Sigmoid colon (tissue), 6 donors: ENCODE measurements at regions not wholly inside any gene's neighbourhood (a gene's known extent, or its start where the extent isn't known, plus 50 kb on each side); places are given as distances from the start of the nearest gene placed in this dataset.

Experiments used
- DNase-seq: peaks from one replicate; pipeline ENCODE4 v3.0.0-alpha.2; 2019
- H3K27ac ChIP-seq, 4 donors: fragments of 200-600 bp; sonication (generic); one replicate each; pipeline ENCODE4 v1.5.1; 2016 to 2019; ENCODE audit warnings: mild to moderate bottlenecking in 1 of 4
- H3K27me3 ChIP-seq, 3 donors: fragments of 200-600 bp; sonication (generic); one replicate each; pipeline ENCODE4 v1.5.1; 2019; ENCODE audit warnings: mild to moderate bottlenecking in 1 of 3
- H3K36me3 ChIP-seq, 4 donors: fragments of 200-600 bp; sonication (generic); one replicate each; pipeline ENCODE4 v1.5.1; 2016 to 2019
- H3K4me1 ChIP-seq, 4 donors: fragments of 200-600 bp; sonication (generic); one replicate each; pipeline ENCODE4 v1.5.1; 2017 to 2019
- H3K4me3 ChIP-seq, 4 donors: fragments of 200-600 bp; sonication (generic); one replicate each; pipeline ENCODE4 v1.5.1; 2017 to 2019; ENCODE audit warnings: mild to moderate bottlenecking in 2 of 4, moderate library complexity in 1 of 4
- H3K9me3 ChIP-seq, 4 donors: fragments of 200-600 bp in 3 of 4; sonication (generic) in 3 of 4; one replicate each; pipeline versions ENCODE4 v1.5.1 to v1.6.1; 2013 to 2019
- EP300 ChIP-seq, 4 donors: sonication (generic); formaldehyde crosslinking; IDR thresholded peaks; one replicate each; pipeline ENCODE4 v1.6.1; 2017; ENCODE audit warnings: antibody characterized with exemption in 4 of 4
- POLR2A ChIP-seq, 2 donors: fragments of 450-650 bp; IDR thresholded peaks; one replicate each; pipeline ENCODE4 v1.6.1; 2016; ENCODE audit warnings: antibody characterized with exemption in 2 of 2, mild to moderate bottlenecking in 2 of 2, moderate library complexity in 2 of 2
- POLR2AphosphoS5 ChIP-seq, 4 donors: sonication (generic); formaldehyde crosslinking; IDR thresholded peaks; one replicate each; pipeline ENCODE4 v1.6.1; 2017; ENCODE audit warnings: antibody characterized with exemption in 4 of 4
- WGBS, 2 donors: extraction: QIAGEN DNeasy Blood & Tissue Kit; methylation state at CpG; one replicate each; pipeline ENCODE4 v1.1.7; 2013; 5-methylcytosine and 5-hydroxymethylcytosine counted together
- intact Hi-C: fragments of 100-400 bp; cut with DNase I; formaldehyde crosslinking; loops from one replicate; pipeline ENCODE4 v1.15.1; 2023
- TF ChIP-seq, protein P1 (sequence below), 4 experiments: fragments of 450-650 bp in 3 of 4; fragments of 200-600 bp in 1 of 4; IDR thresholded peaks; one replicate each; pipeline ENCODE4 v1.5.1; 2016 to 2019; ENCODE audit warnings: antibody characterized with exemption in 4 of 4, mild to moderate bottlenecking in 3 of 4, moderate library complexity in 2 of 4
- donor health status: healthy with polysubstance abuse.
- donor health status: healthy.

DNA sequence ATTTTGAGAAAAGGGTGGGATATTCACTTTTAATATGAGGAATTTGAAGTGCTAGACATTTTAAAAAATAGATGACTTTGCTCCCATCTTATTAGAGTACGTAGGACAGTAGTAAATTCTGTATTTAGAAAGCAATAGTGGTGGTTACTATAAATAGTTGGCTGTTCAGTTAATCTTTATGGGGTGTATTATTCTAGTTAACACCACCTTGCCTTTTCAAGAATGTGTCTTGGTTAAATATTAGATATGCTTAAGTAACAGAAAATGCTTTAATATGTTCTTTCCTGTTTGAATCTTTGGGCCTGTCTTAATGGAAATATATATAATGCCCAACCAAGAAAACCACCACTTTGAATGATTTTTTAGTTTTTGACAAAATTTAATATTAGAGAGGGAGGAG, 608.7 kb upstream of the FAM174A start:
- no peaks in the 10 kb centered on the region for H3K4me1 ChIP-seq
- 55 to 67% methylated on average over 1 of the region's 1 CpG for WGBS, 2 donors
- no peaks in the 10 kb centered on the region for H3K9me3 ChIP-seq
- no peak for DNase-seq
- H3K4me3 ChIP-seq: no peak overlapping the region
- intact Hi-C loops: no loop called here
- H3K36me3 ChIP-seq: no peaks in the 10 kb centered on the region
- H3K27me3 ChIP-seq: no peaks in the 10 kb centered on the region
- no peak overlapping the region for H3K27ac ChIP-seq
- no peak for TF ChIP-seq EP300 (IDR thresholded peaks at IDR 0.05)
- TF ChIP-seq, protein P1, sequence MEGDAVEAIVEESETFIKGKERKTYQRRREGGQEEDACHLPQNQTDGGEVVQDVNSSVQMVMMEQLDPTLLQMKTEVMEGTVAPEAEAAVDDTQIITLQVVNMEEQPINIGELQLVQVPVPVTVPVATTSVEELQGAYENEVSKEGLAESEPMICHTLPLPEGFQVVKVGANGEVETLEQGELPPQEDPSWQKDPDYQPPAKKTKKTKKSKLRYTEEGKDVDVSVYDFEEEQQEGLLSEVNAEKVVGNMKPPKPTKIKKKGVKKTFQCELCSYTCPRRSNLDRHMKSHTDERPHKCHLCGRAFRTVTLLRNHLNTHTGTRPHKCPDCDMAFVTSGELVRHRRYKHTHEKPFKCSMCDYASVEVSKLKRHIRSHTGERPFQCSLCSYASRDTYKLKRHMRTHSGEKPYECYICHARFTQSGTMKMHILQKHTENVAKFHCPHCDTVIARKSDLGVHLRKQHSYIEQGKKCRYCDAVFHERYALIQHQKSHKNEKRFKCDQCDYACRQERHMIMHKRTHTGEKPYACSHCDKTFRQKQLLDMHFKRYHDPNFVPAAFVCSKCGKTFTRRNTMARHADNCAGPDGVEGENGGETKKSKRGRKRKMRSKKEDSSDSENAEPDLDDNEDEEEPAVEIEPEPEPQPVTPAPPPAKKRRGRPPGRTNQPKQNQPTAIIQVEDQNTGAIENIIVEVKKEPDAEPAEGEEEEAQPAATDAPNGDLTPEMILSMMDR (IDR thresholded peaks at IDR 0.05): no peak
- TF ChIP-seq POLR2AphosphoS5 (IDR thresholded peaks at IDR 0.05): no peak
- TF ChIP-seq POLR2A (IDR thresholded peaks at IDR 0.05): no peak

DNA sequence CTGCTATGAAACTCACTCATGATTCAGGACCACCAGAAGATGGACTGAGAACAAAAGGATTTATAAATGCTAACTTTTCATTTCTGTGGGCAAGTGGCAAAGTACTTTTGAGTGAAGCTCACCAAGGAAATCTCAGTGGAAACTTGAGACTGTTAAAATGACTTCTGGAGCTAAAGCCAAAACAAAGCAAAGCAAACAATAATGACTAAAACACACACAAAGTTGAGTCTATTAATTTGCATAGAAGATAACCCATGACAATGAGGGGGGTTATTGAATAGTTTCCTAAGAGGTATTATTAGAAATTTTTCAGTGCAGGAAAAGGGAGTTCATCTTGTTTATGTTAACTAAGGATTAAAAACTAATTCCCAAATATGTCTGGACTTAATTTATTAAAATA, 612.8 kb upstream of the FAM174A start:
- no peaks in the 10 kb centered on the region for H3K27me3 ChIP-seq
- no peak overlapping the region for H3K27ac ChIP-seq
- no peaks in the 10 kb centered on the region for H3K4me1 ChIP-seq
- H3K9me3 ChIP-seq: no peaks in the 10 kb centered on the region
- TF ChIP-seq EP300 (IDR thresholded peaks at IDR 0.05): no peak
- TF ChIP-seq POLR2AphosphoS5 (IDR thresholded peaks at IDR 0.05): no peak
- no peak for TF ChIP-seq POLR2A (IDR thresholded peaks at IDR 0.05)
- TF ChIP-seq, protein P1 (IDR thresholded peaks at IDR 0.05): no peak
- no peak for DNase-seq
- H3K36me3 ChIP-seq: no peaks in the 10 kb centered on the region
- no peak overlapping the region for H3K4me3 ChIP-seq
- intact Hi-C loops: no loop called here

DNA sequence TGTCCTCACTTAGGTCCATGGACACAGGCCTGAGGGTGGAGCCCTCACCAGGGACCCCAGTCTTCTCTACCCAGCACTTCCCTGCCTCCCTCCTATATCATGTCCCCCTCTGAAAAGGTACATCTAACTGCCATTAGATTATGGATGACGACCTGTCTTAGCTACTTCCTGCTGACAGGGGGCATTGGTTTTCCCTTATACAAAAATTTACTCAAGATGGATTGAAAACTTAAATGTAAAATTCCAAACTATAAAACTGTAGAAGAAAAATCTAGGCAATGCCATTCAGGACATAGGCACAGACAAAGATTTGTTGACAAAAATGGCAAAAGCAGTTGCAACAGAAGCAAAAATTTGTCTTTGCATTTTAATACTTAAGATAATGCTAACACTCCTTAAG, 623.2 kb upstream of the FAM174A start:
- 29 to 49% methylated on average over 1 of the region's 1 CpG for WGBS, 2 donors
- H3K27me3 ChIP-seq: no peaks in the 10 kb centered on the region
- intact Hi-C loops: no loop called here
- H3K27ac ChIP-seq: no peak overlapping the region
- H3K36me3 ChIP-seq: no peaks in the 10 kb centered on the region
- no peak for DNase-seq
- H3K4me1 ChIP-seq: no peaks in the 10 kb centered on the region
- TF ChIP-seq EP300 (IDR thresholded peaks at IDR 0.05) (no peak), POLR2AphosphoS5 (IDR thresholded peaks at IDR 0.05) (no peak), POLR2A (IDR thresholded peaks at IDR 0.05) (no peak)
- TF ChIP-seq, protein P1 (IDR thresholded peaks at IDR 0.05): no peak
- H3K4me3 ChIP-seq: no peak overlapping the region
- no peaks in the 10 kb centered on the region for H3K9me3 ChIP-seq

DNA sequence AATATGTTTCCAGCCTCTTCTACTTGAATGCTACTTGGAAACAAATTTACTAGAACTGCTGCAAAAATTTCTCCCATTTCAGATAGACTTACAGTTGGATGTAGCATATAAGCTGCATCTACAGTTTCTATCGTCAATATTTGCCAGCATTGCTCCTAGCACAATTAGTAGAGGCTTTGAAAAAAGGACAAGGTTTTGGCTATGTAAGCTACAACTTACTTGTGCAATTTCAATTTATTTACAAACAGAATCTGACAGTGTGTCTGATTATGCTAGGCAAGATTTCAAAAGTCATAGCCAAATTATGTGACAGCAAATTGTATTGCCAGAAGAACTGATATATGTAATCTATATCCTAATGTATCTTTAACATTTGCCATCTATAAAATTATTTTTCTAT, 628.4 kb upstream of the FAM174A start:
- Histone ChIP-seq H3K27ac (no peak overlapping the region), H3K9me3 (no peaks in the 10 kb centered on the region), H3K27me3 (no peaks in the 10 kb centered on the region), H3K4me3 (no peak overlapping the region), H3K4me1 (no peaks in the 10 kb centered on the region), H3K36me3 (no peaks in the 10 kb centered on the region)
- TF ChIP-seq EP300 (IDR thresholded peaks at IDR 0.05) (no peak), POLR2A (IDR thresholded peaks at IDR 0.05) (no peak), POLR2AphosphoS5 (IDR thresholded peaks at IDR 0.05) (no peak)
- TF ChIP-seq, protein P1 (IDR thresholded peaks at IDR 0.05): no peak
- DNase-seq: no peak
- 91% methylated on average over 1 of the region's 1 CpG for WGBS, 2 donors
- intact Hi-C loops: no loop called here

DNA sequence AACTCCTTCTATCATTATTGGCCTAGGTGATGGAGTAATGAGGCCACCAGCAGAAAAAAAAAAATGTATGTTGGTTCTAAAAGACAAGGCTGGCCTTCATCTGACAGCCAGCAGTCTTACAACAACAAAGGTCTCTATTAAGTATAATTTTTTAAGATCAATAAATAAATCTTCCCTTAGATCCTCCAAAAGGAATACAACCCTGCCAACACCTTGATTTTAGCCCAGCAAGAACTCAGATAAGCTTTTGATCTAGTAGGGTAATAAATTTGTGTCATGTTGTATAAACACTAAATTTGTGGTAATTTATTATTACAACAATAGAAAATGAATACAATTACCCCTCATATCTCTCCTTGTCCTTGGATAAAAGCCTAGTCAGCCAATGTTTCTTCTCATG, 633.2 kb upstream of the FAM174A start:
- intact Hi-C loops: no loop called here
- TF ChIP-seq, protein P1 (IDR thresholded peaks at IDR 0.05): no peak
- TF ChIP-seq EP300 (IDR thresholded peaks at IDR 0.05): no peak
- no peak for TF ChIP-seq POLR2AphosphoS5 (IDR thresholded peaks at IDR 0.05)

More for the DNA sequence above, 633.2 kb upstream of the FAM174A start:
- Histone ChIP-seq H3K4me3 (no peak overlapping the region), H3K4me1 (peaks cover 0 to 11% (median 5%) of the 10 kb centered on the region in 4 donors), H3K27ac (no peak overlapping the region), H3K36me3 (no peaks in the 10 kb centered on the region), H3K9me3 (no peaks in the 10 kb centered on the region), H3K27me3 (no peaks in the 10 kb centered on the region)
- DNase-seq: no peak
